ENCODE measurements at regions not wholly inside any gene's neighbourhood (a gene's known extent, or its start where the extent isn't known, plus 50 kb on each side); places are given as distances from the start of the nearest gene placed in this dataset.
"Not testable (repeated sequence)": the region's sequence is repeated elsewhere in the genome, so short reads cannot be mapped to it uniquely, and the experiment has no call there.

GRCh38 chr13:34376483-34376882, 558.5 kb downstream of the RFC3 start:
- no peak for DNase-seq

GRCh38 chr13:34381228-34381627, 560.8 kb upstream of the NBEA start:
- DNase-seq: no peak

- no peak for DNase-seq
These were observed 558.3 kb upstream of the NBEA start for GRCh38 chr13:34383728-34384127.

GRCh38 chr13:34386229-34386628, 555.8 kb upstream of the NBEA start:
- not testable (repeated sequence) for DNase-seq

GRCh38 chr13:34391076-34391475, 551.0 kb upstream of the NBEA start:
- no peak for DNase-seq

GRCh38 chr13:34401696-34402095, 540.4 kb upstream of the NBEA start:
- no peak for DNase-seq

GRCh38 chr13:34405410-34406181, 536.5 kb upstream of the NBEA start:
- no peak for DNase-seq

- DNase-seq: no peak
These were observed 533.4 kb upstream of the NBEA start for GRCh38 chr13:34408640-34409039.

GRCh38 chr13:34409496-34410182, 532.4 kb upstream of the NBEA start:
- no peak for DNase-seq

- DNase-seq: no peak
These were observed 531.4 kb upstream of the NBEA start for GRCh38 chr13:34410678-34411077.

GRCh38 chr13:34411177-34411576, 530.9 kb upstream of the NBEA start:
- no peak for DNase-seq

GRCh38 chr13:34411894-34412293, 530.2 kb upstream of the NBEA start:
- DNase-seq: no peak

- DNase-seq: no peak
These were observed 529.8 kb upstream of the NBEA start for GRCh38 chr13:34412295-34412694.

GRCh38 chr13:34412817-34413375, 529.2 kb upstream of the NBEA start:
- DNase-seq: no peak

GRCh38 chr13:34413538-34414210, 528.4 kb upstream of the NBEA start:
- DNase-seq: no peak

- DNase-seq: no peak
These were observed 527.5 kb upstream of the NBEA start for GRCh38 chr13:34414616-34415015.

GRCh38 chr13:34416971-34417380, 525.1 kb upstream of the NBEA start:
- DNase-seq: no peak

- DNase-seq: no peak
These were observed 524.2 kb upstream of the NBEA start for GRCh38 chr13:34417896-34418295.

- no peak for DNase-seq
These were observed 523.0 kb upstream of the NBEA start for GRCh38 chr13:34419025-34419424.

GRCh38 chr13:34419755-34420154, 522.3 kb upstream of the NBEA start:
- no peak for DNase-seq

GRCh38 chr13:34420702-34421346, 521.2 kb upstream of the NBEA start:
- no peak for DNase-seq

- DNase-seq: no peak
These were observed 520.7 kb upstream of the NBEA start for GRCh38 chr13:34421347-34421719.

- DNase-seq: no peak
These were observed 520.1 kb upstream of the NBEA start for GRCh38 chr13:34421858-34422475.

Data from NCI-H1930 (cell line).